ENCODE measurements at regions not wholly inside any gene's neighbourhood (a gene's known extent, or its start where the extent isn't known, plus 50 kb on each side); places are given as distances from the start of the nearest gene placed in this dataset.

DNA sequence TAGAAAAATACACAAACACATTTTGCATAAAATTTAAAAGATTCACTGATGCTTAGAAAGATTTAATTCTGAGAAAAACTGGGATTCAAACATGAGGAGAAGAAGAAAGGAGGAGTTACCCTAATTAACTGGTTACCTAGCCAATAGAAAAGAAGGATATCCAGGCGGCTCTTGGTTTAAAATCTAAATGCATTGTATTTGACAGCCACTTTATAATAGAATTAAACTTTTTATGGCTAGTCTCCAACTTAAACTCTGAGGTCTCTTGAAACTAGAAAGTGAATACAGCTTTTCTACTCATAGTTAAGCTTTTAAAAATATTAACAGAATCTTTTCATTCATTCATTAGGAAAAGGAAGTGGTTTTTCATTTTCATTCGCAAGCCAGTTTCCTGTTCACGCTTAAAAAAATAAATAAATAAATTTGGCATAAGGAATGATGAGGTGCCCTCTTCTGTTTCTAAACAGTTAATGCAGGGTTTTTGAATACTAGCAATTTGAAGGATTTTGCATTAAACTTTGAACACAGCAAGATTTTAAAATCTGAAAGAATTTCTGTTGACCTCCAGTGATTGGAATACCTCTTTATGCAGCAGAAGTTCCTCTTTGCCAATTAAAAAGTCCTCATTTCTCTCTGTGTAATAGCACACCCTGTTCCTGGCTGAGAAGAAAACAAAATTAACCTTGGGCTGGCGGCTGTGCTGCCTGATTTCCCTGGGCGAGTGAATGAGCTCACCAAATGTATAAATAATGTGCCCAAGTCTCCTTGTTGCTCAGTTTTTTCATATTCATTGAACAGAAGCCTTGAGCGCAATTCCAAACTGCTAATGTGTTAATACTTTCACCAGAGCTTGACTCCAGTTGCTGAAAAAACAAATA, 105.1 kb downstream of the ZMAT3 start:
- H2BK5ac ChIP-seq (ENCODE audit: insufficient read length, low read length): no peak overlapping the region
- no peak overlapping the region for H3K4me2 ChIP-seq (ENCODE audit: insufficient read depth, insufficient read length, low read length)
- H3T11ph ChIP-seq (ENCODE audit: low read length): no peak overlapping the region
- H3K4me1 Mint-ChIP-seq: peaks cover 15 to 16% of the 10 kb centered on the region in 2 experiments
- no peak overlapping the region for H3K56ac ChIP-seq (ENCODE audit: insufficient read length, low read depth, low read length)
- no peak overlapping the region for H2BK12ac ChIP-seq (ENCODE audit: insufficient read length, low read depth, low read length)
- H3K4me1 ChIP-seq (ENCODE audit: insufficient read depth, low read length): no peaks in the 10 kb centered on the region
- no peaks in the 10 kb centered on the region for H3K9me3 ChIP-seq (ENCODE audit: control insufficient read depth, low read depth, low read length)
- H3K9ac ChIP-seq (ENCODE audit: extremely low read depth, insufficient read length, low read length): no peak overlapping the region
- H3K18ac ChIP-seq (ENCODE audit: insufficient read length, low read depth, low read length): no peak overlapping the region
- H3K79me1 ChIP-seq (ENCODE audit: insufficient read depth, low read depth, low read length, poor library complexity, severe bottlenecking): no peaks in the 10 kb centered on the region
- no peak overlapping the region for H4K5ac ChIP-seq (ENCODE audit: insufficient read length, low read depth, low read length)
- H4K91ac ChIP-seq (ENCODE audit: insufficient read length, low read depth, low read length): no peak overlapping the region
- H3K27ac Mint-ChIP-seq: peak overlapping the region in 2 of 3 experiments; percentile 3 to 81; a peak in 2 of 7 replicates
- H3K14ac ChIP-seq (ENCODE audit: insufficient read depth, low read length): no peak overlapping the region
- H3K36me3 Mint-ChIP-seq (ENCODE audit: insufficient read depth in 1 of 3, low read depth in 3 of 3): no peaks in the 10 kb centered on the region
- H3K27me3 ChIP-seq (ENCODE audit: insufficient read depth, low read length): no peaks in the 10 kb centered on the region
- H2BK15ac ChIP-seq (ENCODE audit: low read depth, low read length): no peak overlapping the region
- no peak overlapping the region for H4K8ac ChIP-seq (replicated peaks; ENCODE audit: insufficient read length, low read depth, low read length)
- H2AFZ ChIP-seq (ENCODE audit: low read length): no peak overlapping the region
- no peak overlapping the region for H3K27ac ChIP-seq (ENCODE audit: insufficient read length, low read depth, low read length)
- H3K4ac ChIP-seq (ENCODE audit: low read depth, low read length): no peak overlapping the region
- H2BK20ac ChIP-seq (ENCODE audit: low read depth, low read length, poor library complexity, severe bottlenecking): no peak overlapping the region
- no CpG with 5 or more reads among the region's 6 CpGs for WGBS (ENCODE audit: extremely low coverage, insufficient read length, low lambda C conversion rate)
- H3K23me2 ChIP-seq (ENCODE audit: insufficient read length, low read depth, low read length, poor library complexity, severe bottlenecking): no peaks in the 10 kb centered on the region
- H3K9me3 Mint-ChIP-seq: no peaks in the 10 kb centered on the region
- TF ChIP-seq, protein P1, sequence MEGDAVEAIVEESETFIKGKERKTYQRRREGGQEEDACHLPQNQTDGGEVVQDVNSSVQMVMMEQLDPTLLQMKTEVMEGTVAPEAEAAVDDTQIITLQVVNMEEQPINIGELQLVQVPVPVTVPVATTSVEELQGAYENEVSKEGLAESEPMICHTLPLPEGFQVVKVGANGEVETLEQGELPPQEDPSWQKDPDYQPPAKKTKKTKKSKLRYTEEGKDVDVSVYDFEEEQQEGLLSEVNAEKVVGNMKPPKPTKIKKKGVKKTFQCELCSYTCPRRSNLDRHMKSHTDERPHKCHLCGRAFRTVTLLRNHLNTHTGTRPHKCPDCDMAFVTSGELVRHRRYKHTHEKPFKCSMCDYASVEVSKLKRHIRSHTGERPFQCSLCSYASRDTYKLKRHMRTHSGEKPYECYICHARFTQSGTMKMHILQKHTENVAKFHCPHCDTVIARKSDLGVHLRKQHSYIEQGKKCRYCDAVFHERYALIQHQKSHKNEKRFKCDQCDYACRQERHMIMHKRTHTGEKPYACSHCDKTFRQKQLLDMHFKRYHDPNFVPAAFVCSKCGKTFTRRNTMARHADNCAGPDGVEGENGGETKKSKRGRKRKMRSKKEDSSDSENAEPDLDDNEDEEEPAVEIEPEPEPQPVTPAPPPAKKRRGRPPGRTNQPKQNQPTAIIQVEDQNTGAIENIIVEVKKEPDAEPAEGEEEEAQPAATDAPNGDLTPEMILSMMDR (conservative IDR thresholded peaks at IDR 0.05): peak; percentile 68
- H3K27me3 Mint-ChIP-seq (ENCODE audit: low read depth): no peaks in the 10 kb centered on the region
- DNase-seq: no peak
- H2AK5ac ChIP-seq (ENCODE audit: insufficient read length, low read length): no peak overlapping the region
- no peak overlapping the region for H3K4me3 Mint-ChIP-seq
- no peaks in the 10 kb centered on the region for H3K79me2 ChIP-seq (ENCODE audit: insufficient read depth, low read length)
- no peak overlapping the region for H2BK120ac ChIP-seq (ENCODE audit: low read depth, low read length, poor library complexity, severe bottlenecking)
- H3K23ac ChIP-seq (ENCODE audit: insufficient read length, low read depth, low read length): no peak overlapping the region
- H4K20me1 ChIP-seq (ENCODE audit: control insufficient read depth, insufficient read depth, insufficient read length): no peaks in the 10 kb centered on the region

Data from H9 (cell line).